LNCaP clone FGC (cell line): ENCODE measurements at regions not wholly inside any gene's neighbourhood (a gene's known extent, or its start where the extent isn't known, plus 50 kb on each side); places are given as distances from the start of the nearest gene placed in this dataset.
A peak's percentile ranks its signal among the peaks of the same experiment; 100 is the strongest.

ENCODE experiments used
- DNase-seq: peaks from one replicate; pipeline ENCODE4 v3.0.0-alpha.2; 2011; ENCODE audit warnings: low read depth
- H3K4me3 ChIP-seq: 2 replicates; pipeline ENCODE4 v1.5.1; 2011; ENCODE audit warnings: mild to moderate bottlenecking, low read depth, low read length, control low read depth
- CTCF ChIP-seq: IDR thresholded peaks from 2 replicates; pipeline ENCODE4 v1.5.1; 2012; ENCODE audit warnings: mild to moderate bottlenecking; ENCODE audit not compliant: control insufficient read depth, insufficient read depth; ENCODE audit errors: extremely low read depth

GRCh38 chr1:187949567-187949966 lies 1120.8 kb downstream of the PLA2G4A start:
- no peak for TF ChIP-seq CTCF
- no peak overlapping the region for H3K4me3 ChIP-seq
- no peak for DNase-seq

GRCh38 chr1:187951817-187952216 lies 1123.1 kb downstream of the PLA2G4A start:
- DNase-seq, result no peak
- TF ChIP-seq CTCF, result no peak
- no peak overlapping the region for H3K4me3 ChIP-seq

- H3K4me3 ChIP-seq, result no peak overlapping the region
- no peak for TF ChIP-seq CTCF
- DNase-seq, result no peak
Measured at GRCh38 chr1:187952446-187952845, 1123.7 kb downstream of the PLA2G4A start.

GRCh38 chr1:187956975-187957374 lies 1128.2 kb downstream of the PLA2G4A start:
- TF ChIP-seq CTCF, result no peak
- H3K4me3 ChIP-seq, result no peak overlapping the region
- peak; percentile 22 for DNase-seq

- no peak overlapping the region for H3K4me3 ChIP-seq
- no peak for DNase-seq
- no peak for TF ChIP-seq CTCF
Measured at GRCh38 chr1:187958207-187958606, 1129.5 kb downstream of the PLA2G4A start.

GRCh38 chr1:187959062-187959461 lies 1130.3 kb downstream of the PLA2G4A start:
- TF ChIP-seq CTCF, result no peak
- no peak for DNase-seq
- H3K4me3 ChIP-seq, result no peak overlapping the region

- TF ChIP-seq CTCF, result no peak
- no peak for DNase-seq
- no peak overlapping the region for H3K4me3 ChIP-seq
Measured at GRCh38 chr1:187960125-187960638, 1131.4 kb downstream of the PLA2G4A start.
